ENCODE measurements at regions not wholly inside any gene's neighbourhood (a gene's known extent, or its start where the extent isn't known, plus 50 kb on each side); places are given as distances from the start of the nearest gene placed in this dataset.

GRCh38 chr3:132783152-132783551 lies 60.9 kb upstream of the NPHP3 start:
- H3K4me3 ChIP-seq (ENCODE audit: low read depth, low read length) = no peak overlapping the region
- DNase-seq (ENCODE audit: low read depth) = peak; percentile 21

DNA sequence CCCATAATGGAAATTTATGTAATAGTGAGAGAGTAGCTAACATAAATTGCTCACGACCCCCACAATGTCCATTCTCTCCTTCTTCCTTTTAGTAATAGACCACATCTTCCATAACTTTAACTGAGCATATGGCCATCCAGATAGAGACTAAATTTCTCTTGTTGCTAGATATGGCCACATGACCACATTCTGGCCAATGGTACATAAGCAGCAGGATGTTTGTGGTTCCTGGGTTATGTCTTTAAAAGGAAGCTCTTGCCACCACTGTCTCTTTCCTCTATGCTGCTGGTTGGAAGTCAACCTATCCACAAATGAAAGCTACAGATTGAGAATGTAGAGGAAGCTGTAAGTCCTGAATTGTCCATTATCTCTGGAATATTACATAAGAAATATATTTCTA lies 59.7 kb upstream of the NPHP3 start:
- no peak for DNase-seq (ENCODE audit: low read depth)
- H3K4me3 ChIP-seq (ENCODE audit: low read depth, low read length) = no peak overlapping the region

GRCh38 chr3:132777171-132777570 lies 55.0 kb upstream of the NPHP3 start:
- DNase-seq (ENCODE audit: low read depth) = no peak
- no peak overlapping the region for H3K4me3 ChIP-seq (ENCODE audit: low read depth, low read length)

DNA sequence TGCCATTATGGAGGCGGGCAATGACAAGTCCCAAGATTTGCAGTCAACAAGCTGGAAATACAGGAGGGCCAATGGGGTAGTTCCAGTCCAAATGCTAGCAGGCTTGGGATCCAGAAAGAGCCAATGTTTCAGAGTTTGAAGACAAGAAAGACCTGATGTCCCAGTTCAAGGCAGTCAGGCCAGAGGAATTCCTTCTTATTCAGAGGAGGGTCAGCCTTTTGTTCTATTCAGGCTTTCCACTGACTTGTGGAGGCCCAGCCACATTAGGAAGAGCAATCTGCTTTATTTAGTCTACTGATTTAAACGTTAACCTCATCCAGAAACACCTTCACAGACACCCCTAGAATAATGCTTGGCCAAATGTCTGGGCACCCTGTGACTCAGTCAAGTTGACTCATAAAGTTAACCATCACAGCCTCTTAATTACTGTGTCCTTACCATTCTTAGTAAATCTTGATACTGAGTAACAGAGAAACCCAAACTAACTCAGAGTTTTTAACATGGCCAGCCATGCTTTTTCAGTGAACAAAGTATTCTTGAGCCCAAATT lies 50.9 kb upstream of the NPHP3 start:
- no peak for DNase-seq (ENCODE audit: low read depth)
- H3K4me3 ChIP-seq (ENCODE audit: low read depth, low read length) = no peak overlapping the region

GRCh38 chr3:132772252-132772651 lies 50.0 kb upstream of the NPHP3 start:
- H3K4me3 ChIP-seq (ENCODE audit: low read depth, low read length) = no peak overlapping the region
- DNase-seq (ENCODE audit: low read depth) = no peak

Data from skeletal muscle cell (primary cell).